SK-N-SH (cell line): ENCODE measurements at regions not wholly inside any gene's neighbourhood (a gene's known extent, or its start where the extent isn't known, plus 50 kb on each side); places are given as distances from the start of the nearest gene placed in this dataset.

Experiments used
- MXI1 ChIP-seq: IDR thresholded peaks from 2 replicates; pipeline ENCODE4 v1.6.1; 2012; ENCODE audit warnings: mild to moderate bottlenecking, low read depth, low read length, improper control_type of control experiment
- RCOR1 ChIP-seq: fragments of 150-350 bp; IDR thresholded peaks from 2 replicates; pipeline ENCODE4 v1.6.1; 2017; ENCODE audit warnings: antibody characterized with exemption, low read length

- no peak for TF ChIP-seq RCOR1
- no peak for TF ChIP-seq MXI1
These were observed 232.7 kb downstream of the TRIB2 start for GRCh38 chr2:12949406-12949805.
